ENCODE measurements at regions not wholly inside any gene's neighbourhood (a gene's known extent, or its start where the extent isn't known, plus 50 kb on each side); places are given as distances from the start of the nearest gene placed in this dataset.

DNA sequence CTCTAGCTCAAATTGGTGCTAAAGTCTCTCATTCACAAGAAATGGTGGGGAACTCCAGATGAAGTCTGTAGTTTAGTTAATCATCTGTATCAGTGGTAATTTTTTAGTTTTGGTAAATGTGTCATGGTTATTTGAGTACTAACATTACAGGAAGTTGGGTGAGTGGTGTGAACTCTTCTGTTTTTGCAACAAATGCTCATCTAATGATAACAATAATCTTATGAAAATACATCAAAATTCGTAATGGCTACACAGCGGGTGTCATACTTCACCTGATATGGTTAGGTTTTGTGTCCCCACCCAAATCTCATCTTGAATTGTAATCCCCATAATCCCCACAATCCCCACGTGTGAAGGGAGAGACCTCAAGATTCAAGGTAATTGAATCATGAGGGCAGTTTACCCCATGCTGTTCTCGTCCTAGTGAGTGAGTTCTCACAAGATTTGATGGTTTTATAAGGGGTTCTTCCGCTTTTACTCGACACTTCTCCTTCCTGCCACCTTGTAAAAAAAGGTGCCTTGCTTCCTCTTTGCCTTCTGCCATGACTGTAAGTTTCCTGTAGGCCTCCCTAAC is 209.3 kb upstream of the FOXN3 start:
- no peak for DNase-seq (ENCODE audit: low read depth)

DNA sequence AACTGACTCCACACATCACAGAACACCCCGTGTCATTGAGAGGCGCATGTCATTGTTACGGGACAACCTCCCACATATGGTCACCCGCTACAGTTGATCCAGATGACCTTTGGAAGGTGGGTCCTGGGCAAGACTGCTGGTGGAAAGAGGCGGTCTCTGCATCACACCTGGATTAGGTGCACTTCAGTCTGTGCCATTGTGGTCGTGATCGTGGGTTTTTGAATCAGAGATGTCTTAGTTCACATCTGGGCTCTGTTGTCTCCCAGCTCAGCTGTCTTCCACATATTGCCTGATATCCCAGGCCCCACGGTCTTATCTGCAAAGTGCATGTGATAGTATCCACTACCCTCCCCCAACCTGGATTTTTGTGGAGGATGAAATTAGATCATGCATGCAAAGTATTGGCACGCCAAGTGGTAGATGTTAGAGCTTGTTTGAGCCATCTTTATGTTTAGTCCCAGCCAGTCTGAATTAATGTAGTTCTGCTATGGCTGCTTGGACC is 208.7 kb upstream of the FOXN3 start:
- DNase-seq (ENCODE audit: low read depth) = no peak

DNA sequence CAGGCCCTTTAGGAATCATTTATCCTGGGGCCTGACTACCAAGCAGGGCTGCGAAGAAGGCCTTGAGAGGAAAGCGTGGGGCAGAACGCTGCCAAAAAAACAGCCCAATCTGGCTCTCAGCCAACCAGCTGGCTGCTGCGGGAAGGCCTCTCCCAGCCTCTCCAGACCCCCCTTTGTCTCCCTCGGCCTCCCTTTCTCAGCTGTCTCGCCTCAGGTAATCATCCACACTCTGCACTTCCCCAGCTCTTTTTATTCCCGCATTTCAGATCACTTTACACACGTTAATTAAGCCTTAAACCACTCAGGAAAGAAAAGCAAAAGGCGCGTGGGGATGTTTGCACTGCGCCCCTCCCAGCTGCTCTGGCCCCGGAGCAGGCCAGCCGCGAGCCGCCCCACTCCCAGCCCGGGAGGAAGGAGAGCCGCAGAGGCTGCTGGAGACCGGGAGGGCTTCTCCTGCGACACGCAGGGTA is 208.2 kb upstream of the FOXN3 start:
- DNase-seq (ENCODE audit: low read depth) = no peak

DNA sequence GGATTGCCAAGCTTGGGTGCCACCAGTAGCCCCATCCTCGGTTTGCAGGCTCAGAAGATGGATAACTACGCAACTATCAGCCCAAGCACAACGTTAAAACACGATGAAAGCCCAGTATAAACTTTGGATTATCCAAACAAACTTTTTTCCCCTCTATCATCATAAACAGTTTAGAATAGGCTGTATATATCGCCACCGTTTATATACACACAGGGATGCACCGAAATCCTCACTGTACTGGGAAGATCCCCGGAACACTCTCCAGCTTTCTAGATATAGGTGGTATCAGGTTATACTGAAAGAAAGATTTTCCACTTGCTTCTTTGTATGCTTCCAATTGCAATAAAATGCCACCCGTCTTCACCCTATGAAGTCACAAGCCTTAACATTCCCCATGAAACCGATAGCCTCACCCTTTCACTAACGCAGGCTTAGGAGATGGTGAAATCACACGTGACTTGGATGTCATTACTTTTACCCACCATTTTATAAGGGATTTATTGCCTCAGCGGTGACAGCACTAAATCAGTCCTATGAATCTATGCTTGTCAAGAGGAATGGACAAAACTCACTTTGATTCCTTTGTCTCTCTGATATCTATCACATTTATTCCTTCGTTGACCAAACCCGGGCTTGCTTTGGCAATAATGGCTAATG is 207.6 kb upstream of the FOXN3 start:
- no peak for DNase-seq (ENCODE audit: low read depth)

- no peak for DNase-seq (ENCODE audit: low read depth)
These were observed 205.0 kb upstream of the FOXN3 start for GRCh38 chr14:89621791-89622638.

- no peak for DNase-seq (ENCODE audit: low read depth)
These were observed 204.0 kb upstream of the FOXN3 start for GRCh38 chr14:89621009-89621421.

GRCh38 chr14:89620436-89620835 is 203.4 kb upstream of the FOXN3 start:
- no peak for DNase-seq (ENCODE audit: low read depth)

GRCh38 chr14:89619596-89619995 is 202.6 kb upstream of the FOXN3 start:
- no peak for DNase-seq (ENCODE audit: low read depth)

DNA sequence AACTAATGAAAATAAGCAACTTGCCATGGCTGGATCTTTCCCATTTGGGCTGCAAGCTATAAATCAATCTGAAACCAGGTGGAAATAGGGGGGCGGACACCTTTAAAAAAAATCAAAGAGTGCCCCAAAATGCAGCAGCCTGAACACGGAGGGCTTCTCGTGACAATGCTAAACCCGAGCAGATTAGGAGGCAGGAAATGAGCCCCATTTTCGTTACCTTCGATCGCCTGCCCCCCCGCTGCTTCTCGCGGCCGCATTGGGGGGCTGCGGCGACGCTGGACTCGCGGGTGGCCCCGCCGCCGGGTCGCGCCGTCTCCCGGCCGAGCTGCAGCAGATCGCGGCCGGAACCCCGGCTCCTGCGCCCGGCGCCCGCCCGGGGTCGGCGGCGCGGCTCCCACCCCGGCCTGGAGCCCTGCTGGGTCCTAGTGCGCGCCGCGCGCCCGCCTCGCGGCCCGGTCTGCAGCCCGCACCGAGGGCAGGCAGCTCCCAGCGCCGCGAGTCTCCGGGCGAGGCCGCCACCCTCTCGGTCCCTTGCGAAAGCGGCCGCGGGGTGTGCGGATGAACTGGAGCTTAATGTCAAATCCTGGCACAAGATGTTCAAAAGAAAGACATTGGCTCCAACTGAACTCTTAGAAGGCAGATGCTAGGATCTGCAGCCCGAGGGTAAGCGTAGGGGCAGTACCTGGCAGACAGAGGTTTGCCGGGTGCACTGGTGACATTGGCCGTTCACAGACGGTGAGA is 201.9 kb upstream of the FOXN3 start:
- DNase-seq (ENCODE audit: low read depth) = no peak

- DNase-seq (ENCODE audit: low read depth) = no peak
These were observed 201.3 kb upstream of the FOXN3 start for GRCh38 chr14:89618330-89618708.

GRCh38 chr14:89617481-89618329 is 200.7 kb upstream of the FOXN3 start:
- DNase-seq (ENCODE audit: low read depth) = no peak

- DNase-seq (ENCODE audit: low read depth) = no peak
These were observed 199.9 kb upstream of the FOXN3 start for GRCh38 chr14:89616852-89617341.

GRCh38 chr14:89616425-89616824 is 199.4 kb upstream of the FOXN3 start:
- DNase-seq (ENCODE audit: low read depth) = no peak

- DNase-seq (ENCODE audit: low read depth) = no peak
These were observed 198.4 kb upstream of the FOXN3 start for GRCh38 chr14:89615421-89615820.

DNA sequence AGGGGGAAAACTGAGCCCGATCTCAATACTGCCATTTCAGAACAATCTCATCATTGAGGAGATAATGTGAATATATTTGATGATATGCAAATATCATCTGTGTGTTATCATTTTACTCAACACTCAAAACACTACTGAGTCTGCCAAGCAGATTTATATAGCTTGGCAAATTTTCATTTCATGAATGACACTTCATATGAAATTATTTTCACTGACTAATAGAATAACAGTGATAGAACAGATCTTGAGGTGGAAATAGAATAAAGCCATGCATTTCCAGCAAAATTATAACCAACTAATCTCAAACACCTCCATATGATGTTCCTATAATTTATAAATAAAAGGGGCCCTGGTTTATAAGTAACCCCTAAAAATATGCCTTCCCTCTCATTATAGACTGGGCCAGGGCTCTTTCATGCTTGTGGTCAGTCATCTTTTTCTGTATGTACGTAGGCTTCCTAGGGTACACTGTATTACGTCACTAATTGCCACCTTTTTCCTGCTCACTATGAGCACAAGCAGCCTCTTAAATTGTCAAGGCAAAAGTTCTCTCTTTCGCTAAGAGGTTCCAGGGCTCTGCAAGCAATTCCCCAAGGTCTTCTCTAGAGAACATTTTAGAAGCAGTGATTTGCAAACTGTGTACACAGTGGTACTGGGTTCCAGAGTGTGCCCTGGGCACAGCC is 197.1 kb upstream of the FOXN3 start:
- DNase-seq (ENCODE audit: low read depth) = no peak

DNA sequence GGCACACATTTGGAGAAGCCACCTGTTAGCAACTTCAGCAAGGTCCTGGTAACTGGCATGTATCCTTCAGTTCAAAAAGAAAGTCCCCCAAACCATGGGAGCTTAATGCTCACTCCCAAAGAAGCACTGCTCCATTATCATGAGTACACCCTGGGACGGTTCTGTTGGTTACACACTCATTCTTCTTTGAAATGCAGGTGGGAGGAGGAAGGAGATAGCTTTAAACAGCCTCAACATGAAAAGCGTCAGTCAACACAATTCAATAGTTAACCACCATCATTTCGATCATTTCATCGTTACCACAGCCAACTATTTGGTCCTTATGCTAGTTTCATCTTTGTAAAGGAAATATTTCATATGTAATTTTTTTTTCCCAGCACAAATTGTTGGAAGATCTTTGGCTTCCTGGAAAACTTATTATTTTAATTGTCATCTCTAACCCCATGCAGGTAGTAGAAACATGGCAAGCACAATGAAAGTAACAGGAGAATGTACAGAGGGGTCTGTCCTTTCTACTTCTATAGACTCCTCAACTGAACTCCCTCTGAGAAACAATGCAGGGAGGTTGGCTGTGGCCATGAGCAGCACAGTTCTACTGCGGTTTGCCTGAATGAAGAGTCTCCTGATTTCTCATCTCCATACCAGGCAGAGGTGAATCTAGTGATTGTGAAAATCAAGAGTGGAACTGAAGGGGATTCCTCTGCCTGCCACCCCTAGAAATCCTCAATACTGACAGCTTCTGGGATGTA is 196.4 kb upstream of the FOXN3 start:
- no peak for DNase-seq (ENCODE audit: low read depth)

GRCh38 chr14:89609500-89610100 is 192.6 kb upstream of the FOXN3 start:
- DNase-seq (ENCODE audit: low read depth) = no peak

DNA sequence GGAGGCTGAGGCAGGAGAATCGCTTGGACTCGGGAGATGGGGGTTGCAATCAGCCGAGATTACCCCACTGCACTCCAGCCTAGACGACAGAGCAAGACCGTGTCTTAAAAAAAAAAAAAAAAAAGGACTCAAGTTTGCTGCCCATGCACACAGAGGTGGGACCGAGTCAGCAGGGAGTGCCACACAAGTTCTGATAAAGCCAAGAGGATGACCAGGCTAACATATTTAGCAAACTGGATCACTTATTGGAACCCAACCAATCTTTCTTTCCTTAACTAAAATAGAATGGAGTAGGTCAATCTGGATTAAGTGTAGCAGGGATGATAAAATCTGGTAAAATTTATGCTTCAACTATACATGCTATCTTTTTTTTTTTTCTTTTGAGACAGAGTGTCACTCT is 190.4 kb upstream of the FOXN3 start:
- no peak for DNase-seq (ENCODE audit: low read depth)

- no peak for DNase-seq (ENCODE audit: low read depth)
These were observed 187.0 kb upstream of the FOXN3 start for GRCh38 chr14:89603938-89604480.
